HCT116 (cell line): ENCODE measurements at regions not wholly inside any gene's neighbourhood (a gene's known extent, or its start where the extent isn't known, plus 50 kb on each side); places are given as distances from the start of the nearest gene placed in this dataset.

Experiments used
- ATAC-seq: fragments of 200-7000 bp; cut with Tn5 transposase; 2 replicates; pipeline ENCODE4 v1.9.1; 2020; ENCODE audit warnings: mild to moderate bottlenecking, moderate library complexity
- BruUV-seq: library from RNA; stranded (reverse); fragments of 400-500 nt; replicated peaks from 2 replicates; lab custom pipeline; 2021; lab: Mats Ljungman, UMichigan
- CTCF ChIA-PET: fragments of 300-600 bp; sonication (Branson Sonifier 250); formaldehyde crosslinking; loops from one replicate; lab custom pipeline; 2021; ENCODE audit warnings: antibody characterized with exemption; lab: Charles Lee
- POLR2A ChIA-PET: fragments of 300-600, 350-600 bp; sonication (Branson Sonifier 250); formaldehyde crosslinking; loops from one replicate; lab custom pipeline; 2021; ENCODE audit warnings: antibody characterized with exemption; lab: Charles Lee
- RAD21 ChIA-PET, 2 experiments: fragments of 300-600 bp; sonication (Branson Sonifier 250); formaldehyde crosslinking; loops; one replicate each; lab custom pipeline; 2023; ENCODE audit warnings: low total read pairs in 2 of 2; ENCODE audit not compliant: uncharacterized antibody in 2 of 2, unreplicated experiment in 2 of 2, low non-redundant PET in 1 of 2; lab: Charles Lee
- DNase-seq: peaks from one replicate; pipeline ENCODE4 v3.0.0-alpha.2; 2010; ENCODE audit warnings: low read depth, low spot score
- H2AFZ ChIP-seq: fragments of 200-600 bp; shearing (Covaris generic), sonication (generic); 2 replicates; pipeline ENCODE4 v1.6.1; 2017; ENCODE audit warnings: low read depth, mixed run types, mixed read lengths, antibody characterized with exemption, low read length; ENCODE audit not compliant: poor library complexity, severe bottlenecking
- H3K27ac ChIP-seq: 2 replicates; pipeline ENCODE4 v1.5.1; 2012; ENCODE audit warnings: low read depth, low read length
- H3K27me3 ChIP-seq: fragments of 200-600 bp; sonication (generic); 2 replicates; pipeline ENCODE4 v1.6.1; 2016; ENCODE audit warnings: mixed run types, low read length, mixed read lengths; ENCODE audit not compliant: insufficient read depth
- H3K36me3 ChIP-seq, 2 experiments: fragments of 200-500 bp in 1 of 2; fragments of 200-600 bp in 1 of 2; sonication (Bioruptor generic) in 1 of 2; sonication (generic) in 1 of 2; 2 replicates each; pipeline versions ENCODE4 v1.5.1 to v1.6.1; 2014 to 2016; ENCODE audit warnings: low read length in 2 of 2, inconsistent platforms in 1 of 2, mixed read lengths in 1 of 2, mixed run types in 1 of 2; ENCODE audit not compliant: insufficient read depth in 2 of 2, control insufficient read depth in 1 of 2
- H3K4me1 ChIP-seq, 2 experiments: fragments of 200-600 bp in 1 of 2; sonication (generic) in 1 of 2; 2 replicates each; pipeline versions ENCODE4 v1.5.1 to v1.6.1; 2012 to 2017; ENCODE audit warnings: low read length in 2 of 2, inconsistent platforms in 1 of 2, mild to moderate bottlenecking in 1 of 2, mixed read lengths in 1 of 2, mixed run types in 1 of 2, moderate library complexity in 1 of 2; ENCODE audit not compliant: insufficient read depth in 2 of 2, control insufficient read depth in 1 of 2
- H3K4me2 ChIP-seq: fragments of 200-600 bp; sonication (generic); 2 replicates; pipeline ENCODE4 v1.6.1; 2017; ENCODE audit warnings: mixed run types, low read length, mixed read lengths
- H3K4me3 ChIP-seq, 2 experiments: fragments of 200-600 bp in 1 of 2; sonication (generic) in 1 of 2; replicated peaks in 1 of 2; 2 replicates each; pipeline ENCODE4 v1.5.1; 2011 to 2016; ENCODE audit warnings: low read length in 2 of 2, control low read depth in 1 of 2, low read depth in 1 of 2, mild to moderate bottlenecking in 1 of 2, mixed read lengths in 1 of 2, mixed run types in 1 of 2
- H3K79me2 ChIP-seq: fragments of 200-600 bp; sonication (generic); 2 replicates; pipeline ENCODE4 v1.6.1; 2017; ENCODE audit warnings: mild to moderate bottlenecking, mixed run types, low read length, moderate library complexity, mixed read lengths; ENCODE audit not compliant: insufficient read depth
- H3K9ac ChIP-seq: fragments of 200-600 bp; sonication (generic); 2 replicates; pipeline ENCODE4 v1.6.1; 2016; ENCODE audit warnings: low read length, mixed read lengths
- H3K9me2 ChIP-seq: fragments of 200-600 bp; sonication (generic), shearing (Covaris generic); 2 replicates; pipeline ENCODE4 v1.6.1; 2017; ENCODE audit warnings: mixed run types, mild to moderate bottlenecking, moderate library complexity; ENCODE audit not compliant: insufficient read depth
- H3K9me3 ChIP-seq, 2 experiments: fragments of 200-500 bp in 1 of 2; fragments of 200-600 bp in 1 of 2; sonication (Bioruptor generic) in 1 of 2; sonication (generic) in 1 of 2; 2 replicates each; pipeline ENCODE4 v1.6.1; 2014 to 2017; ENCODE audit warnings: low read length in 2 of 2, mixed read lengths in 2 of 2, inconsistent platforms in 1 of 2, low read depth in 1 of 2, mild to moderate bottlenecking in 1 of 2, mixed run types in 1 of 2, moderate library complexity in 1 of 2; ENCODE audit not compliant: control insufficient read depth in 1 of 2, insufficient read depth in 1 of 2
- H4K20me1 ChIP-seq: fragments of 200-600 bp; sonication (generic), shearing (Covaris generic); 2 replicates; pipeline ENCODE4 v1.6.1; 2017; ENCODE audit warnings: mixed run types, mild to moderate bottlenecking, moderate library complexity; ENCODE audit not compliant: insufficient read depth
- ATF3 ChIP-seq: IDR thresholded peaks from 2 replicates; pipeline ENCODE4 v1.6.1; 2012
- CBX3 ChIP-seq: IDR thresholded peaks from 2 replicates; pipeline ENCODE4 v1.6.1; 2012; ENCODE audit warnings: low read depth
- CEBPB ChIP-seq: IDR thresholded peaks from 2 replicates; pipeline ENCODE4 v1.6.1; 2012; ENCODE audit warnings: low read depth
- CTCF ChIP-seq, 3 experiments: fragments of 200-600 bp in 1 of 3; sonication (generic) in 1 of 3; IDR thresholded peaks in 2 of 3; conservative IDR thresholded peaks in 1 of 3; 2 replicates each; pipeline ENCODE4 v1.5.1; 2012 to 2017; ENCODE audit warnings: low read depth in 2 of 3, low read length in 2 of 3, antibody characterized with exemption in 1 of 3, borderline replicate concordance in 1 of 3, control low read depth in 1 of 3, mild to moderate bottlenecking in 1 of 3, mixed read lengths in 1 of 3, mixed run types in 1 of 3, moderate library complexity in 1 of 3; ENCODE audit not compliant: insufficient read depth in 1 of 3
- EGR1 ChIP-seq: IDR thresholded peaks from 2 replicates; pipeline ENCODE4 v1.6.1; 2012; ENCODE audit warnings: low read depth
- JUND ChIP-seq: IDR thresholded peaks from 2 replicates; pipeline ENCODE4 v1.6.1; 2012
- POLR2A ChIP-seq: IDR thresholded peaks from 2 replicates; pipeline ENCODE4 v1.7.0; 2011; ENCODE audit warnings: borderline replicate concordance; ENCODE audit not compliant: insufficient read depth, insufficient read length; ENCODE audit errors: extremely low read depth
- REST ChIP-seq: IDR thresholded peaks from 2 replicates; pipeline ENCODE4 v1.6.1; 2012; ENCODE audit warnings: low read depth
- SRF ChIP-seq: IDR thresholded peaks from 2 replicates; pipeline ENCODE4 v1.6.1; 2012; ENCODE audit warnings: low read depth
- ZFX ChIP-seq: fragments of 450-650 bp; IDR thresholded peaks from 2 replicates; pipeline ENCODE4 v1.6.1; 2017
- intact Hi-C: fragments of 100-400 bp; cut with micrococcal nuclease; formaldehyde crosslinking; loops from 2 replicates; pipeline ENCODE4 v1.10.0; 2022

- H4K20me1 ChIP-seq: no peaks in the 10 kb centered on the region
- no peak for DNase-seq
- no peaks in the 10 kb centered on the region for H3K79me2 ChIP-seq
- H3K4me2 ChIP-seq: no peak overlapping the region
- CTCF ChIA-PET: no interaction called here
- RAD21 ChIA-PET: no interaction called here
- intact Hi-C loops: no loop called here
- peaks cover 0 to 7% of the 10 kb centered on the region in 2 experiments; a peak in 2 of 4 replicates for H3K4me1 ChIP-seq
- no peaks in the 10 kb centered on the region for H3K27me3 ChIP-seq
- H3K9me2 ChIP-seq: no peaks in the 10 kb centered on the region
- no peak for ATAC-seq
- H3K27ac ChIP-seq: no peak overlapping the region
- no peaks in the 10 kb centered on the region for H3K36me3 ChIP-seq
- no peak overlapping the region for H3K4me3 ChIP-seq
- POLR2A ChIA-PET: no interaction called here
- H3K9ac ChIP-seq: no peak overlapping the region
- no peaks in the 10 kb centered on the region for H3K9me3 ChIP-seq
- BruUV-seq: no TSS peak
- TF ChIP-seq ATF3 (no peak), JUND (no peak), CBX3 (no peak), CTCF (IDR thresholded peaks at IDR 0.05 in 2 of 3, conservative IDR thresholded peaks at IDR 0.05 in 1 of 3; ENCODE audit: borderline replicate concordance in 1 of 3, insufficient read depth in 1 of 3, low read depth in 2 of 3, low read length in 2 of 3) (no peak), CEBPB (no peak), ZFX (no peak), REST (no peak), EGR1 (no peak), POLR2A (no peak), SRF (no peak)
- H2AFZ ChIP-seq: no peak overlapping the region
Observed at GRCh38 chr4:153063490-153063889, 127.4 kb downstream of the FHDC1 start.
